GM10266 (cell line): ENCODE measurements at regions not wholly inside any gene's neighbourhood (a gene's known extent, or its start where the extent isn't known, plus 50 kb on each side); places are given as distances from the start of the nearest gene placed in this dataset.

Source experiments
- DNase-seq: peaks from one replicate; pipeline ENCODE4 v3.0.0; 2012; ENCODE audit errors: extremely low spot score
- TF ChIP-seq, protein P1 (sequence below): IDR thresholded peaks from 2 replicates; pipeline ENCODE4 v1.5.1; 2012; ENCODE audit warnings: mild to moderate bottlenecking, low read depth; ENCODE audit not compliant: control insufficient read depth, insufficient read depth; ENCODE audit errors: missing control alignments

DNA sequence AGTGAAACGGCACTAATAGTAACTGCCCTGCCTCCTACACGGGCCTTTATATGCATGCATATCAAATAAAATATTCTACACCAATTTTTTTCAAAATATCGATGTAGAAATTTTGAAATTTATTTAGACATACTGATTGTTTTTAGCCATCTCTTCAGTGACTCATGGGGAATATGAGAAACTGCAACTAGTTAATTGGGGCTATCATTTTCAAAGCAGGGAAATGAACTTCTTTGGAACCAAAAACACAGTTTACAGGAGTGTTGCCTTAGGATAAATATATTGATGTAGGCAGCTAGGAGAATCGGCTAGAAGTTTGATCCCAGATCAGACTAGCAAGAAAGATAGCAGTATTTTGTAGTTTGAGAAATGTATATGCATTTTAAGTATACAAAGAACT lies 1010.8 kb upstream of the AGA start:
- no peak for DNase-seq
- TF ChIP-seq, protein P1, sequence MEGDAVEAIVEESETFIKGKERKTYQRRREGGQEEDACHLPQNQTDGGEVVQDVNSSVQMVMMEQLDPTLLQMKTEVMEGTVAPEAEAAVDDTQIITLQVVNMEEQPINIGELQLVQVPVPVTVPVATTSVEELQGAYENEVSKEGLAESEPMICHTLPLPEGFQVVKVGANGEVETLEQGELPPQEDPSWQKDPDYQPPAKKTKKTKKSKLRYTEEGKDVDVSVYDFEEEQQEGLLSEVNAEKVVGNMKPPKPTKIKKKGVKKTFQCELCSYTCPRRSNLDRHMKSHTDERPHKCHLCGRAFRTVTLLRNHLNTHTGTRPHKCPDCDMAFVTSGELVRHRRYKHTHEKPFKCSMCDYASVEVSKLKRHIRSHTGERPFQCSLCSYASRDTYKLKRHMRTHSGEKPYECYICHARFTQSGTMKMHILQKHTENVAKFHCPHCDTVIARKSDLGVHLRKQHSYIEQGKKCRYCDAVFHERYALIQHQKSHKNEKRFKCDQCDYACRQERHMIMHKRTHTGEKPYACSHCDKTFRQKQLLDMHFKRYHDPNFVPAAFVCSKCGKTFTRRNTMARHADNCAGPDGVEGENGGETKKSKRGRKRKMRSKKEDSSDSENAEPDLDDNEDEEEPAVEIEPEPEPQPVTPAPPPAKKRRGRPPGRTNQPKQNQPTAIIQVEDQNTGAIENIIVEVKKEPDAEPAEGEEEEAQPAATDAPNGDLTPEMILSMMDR, result no peak

DNA sequence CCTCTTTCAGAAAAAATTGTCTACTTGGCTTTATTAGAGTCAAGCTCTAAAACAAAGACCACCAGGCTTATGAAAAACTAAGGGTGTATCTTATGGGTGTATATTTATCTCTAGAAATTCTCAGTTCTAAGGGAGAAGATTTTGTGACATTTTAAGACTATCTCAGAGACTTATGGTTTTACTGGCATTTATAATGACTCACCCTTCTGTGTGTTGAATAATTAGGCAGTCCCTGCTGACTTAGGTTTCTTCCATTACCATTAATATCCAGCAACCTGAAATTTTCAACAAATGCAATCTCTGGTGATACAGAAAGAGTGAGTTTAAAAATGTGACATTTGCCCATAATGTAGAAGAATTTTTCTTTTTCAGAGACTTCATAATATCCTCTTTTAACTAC lies 1015.0 kb upstream of the AGA start:
- DNase-seq, result no peak
- TF ChIP-seq, protein P1, result no peak

DNA sequence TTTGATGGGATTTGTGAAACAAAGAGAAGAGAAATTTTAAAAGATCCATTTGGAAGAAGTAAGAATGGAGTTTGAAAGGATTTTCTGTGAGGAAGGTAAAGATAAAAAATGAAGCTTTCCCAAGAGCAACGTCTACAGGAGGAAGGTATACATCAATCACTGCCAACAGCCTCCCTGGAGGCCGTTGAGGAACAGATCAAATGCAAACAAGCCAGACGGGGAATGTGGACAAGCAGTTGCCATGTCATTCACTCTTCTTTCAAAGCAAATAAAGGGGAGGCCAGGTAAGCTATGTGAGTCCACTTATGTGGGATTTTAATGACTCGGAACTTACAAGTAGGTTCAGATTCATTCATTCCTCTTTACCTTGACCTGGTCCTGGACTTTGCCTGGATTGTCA lies 1020.5 kb upstream of the AGA start:
- TF ChIP-seq, protein P1, result no peak
- no peak for DNase-seq

DNA sequence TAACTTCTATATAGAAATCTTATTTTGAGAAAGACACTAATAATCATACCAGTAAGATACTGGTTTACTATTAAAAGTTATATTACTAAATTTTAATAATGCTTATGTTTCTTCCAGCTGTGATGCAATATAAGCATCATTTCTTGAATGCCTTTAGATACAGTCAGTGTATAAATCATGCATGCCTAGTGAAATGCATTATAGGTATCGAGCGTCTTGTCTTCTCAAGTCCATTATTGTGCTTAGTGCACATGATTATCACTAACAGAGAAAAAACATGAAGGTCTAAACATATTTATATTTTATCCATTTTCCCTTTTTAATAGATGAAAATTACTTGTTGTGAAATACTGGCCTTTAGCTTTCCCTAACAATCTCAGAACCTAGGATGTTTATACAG lies 1021.5 kb upstream of the AGA start:
- DNase-seq, result no peak
- TF ChIP-seq, protein P1, result no peak

DNA sequence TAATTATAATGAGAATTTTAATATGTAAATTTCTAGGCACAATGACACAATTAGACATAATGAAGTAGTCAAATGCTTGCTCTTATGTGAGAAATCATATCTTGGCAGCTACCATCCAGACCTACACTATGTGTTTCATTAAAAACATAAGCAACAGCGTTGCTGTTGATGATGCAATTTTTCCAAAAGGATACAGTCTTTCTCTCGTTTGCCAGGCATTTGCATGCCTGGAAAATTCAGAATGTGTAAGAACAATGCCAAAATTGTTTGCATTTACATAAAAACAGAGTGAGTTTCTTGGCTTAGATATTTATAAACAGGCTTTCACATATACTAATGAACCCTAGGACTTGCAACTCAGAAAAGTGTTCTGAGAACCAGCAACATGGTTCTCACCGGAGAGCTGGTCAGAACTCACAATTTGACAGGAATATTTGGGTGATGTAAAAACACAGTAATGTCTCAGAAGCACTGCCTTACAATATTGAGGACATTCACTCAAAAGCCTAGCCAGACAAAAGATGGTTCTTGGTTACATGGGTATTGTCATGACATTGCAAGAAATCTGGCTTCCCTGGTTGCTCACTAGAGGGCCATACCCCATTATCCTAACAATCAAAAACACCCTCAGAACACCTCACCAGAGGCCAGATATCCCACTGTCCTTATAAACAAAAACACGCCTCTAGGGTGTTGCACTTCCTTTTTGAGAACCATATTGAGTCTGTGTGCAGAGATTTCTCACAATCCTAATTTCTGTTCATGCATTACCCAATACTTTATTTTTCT lies 1029.0 kb upstream of the AGA start:
- TF ChIP-seq, protein P1, result no peak
- DNase-seq, result no peak

DNA sequence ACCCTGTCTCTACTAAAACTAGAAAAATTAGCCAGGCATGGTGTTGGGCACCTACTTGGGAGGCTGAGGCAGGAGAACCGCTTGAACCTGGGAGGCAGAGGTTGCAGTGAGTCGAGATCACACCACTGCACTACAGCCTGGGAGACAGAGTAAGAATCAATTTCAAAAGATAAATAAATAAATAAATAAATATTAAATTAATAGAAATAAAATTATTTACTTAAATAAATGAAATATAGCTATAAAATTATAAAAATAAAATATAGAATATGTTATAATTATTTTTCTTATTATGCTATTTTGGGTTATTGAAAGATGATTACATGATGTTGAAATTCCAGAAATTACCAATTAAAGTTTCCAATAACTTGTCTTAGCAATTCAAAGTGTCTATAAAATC lies 1029.8 kb upstream of the AGA start:
- TF ChIP-seq, protein P1, result no peak

DNA sequence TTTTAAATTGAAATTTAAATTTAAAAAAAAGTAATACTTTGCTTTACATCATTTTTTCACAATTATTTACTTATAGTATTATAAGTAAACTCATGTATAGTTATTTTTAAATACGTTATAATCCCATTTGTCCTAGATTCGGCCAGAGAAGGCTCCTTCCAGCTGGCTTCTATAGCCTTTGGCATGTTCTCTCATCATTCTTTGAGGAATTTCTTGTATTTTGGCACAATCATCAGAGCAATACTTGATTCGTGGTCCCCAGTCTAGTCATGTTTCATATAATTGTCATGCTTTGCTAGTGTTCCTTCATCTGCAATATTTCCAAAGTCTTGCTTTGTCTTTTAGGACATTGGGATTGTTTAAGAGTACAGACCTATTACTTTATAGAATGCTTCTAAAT lies 1037.9 kb upstream of the AGA start:
- TF ChIP-seq, protein P1, result no peak

More for the DNA sequence above, 1029.8 kb upstream of the AGA start:
- no peak for DNase-seq

More for the DNA sequence above, 1037.9 kb upstream of the AGA start:
- DNase-seq, result no peak
